ENCODE measurements at regions not wholly inside any gene's neighbourhood (a gene's known extent, or its start where the extent isn't known, plus 50 kb on each side); places are given as distances from the start of the nearest gene placed in this dataset.

- TF ChIP-seq, protein P1, sequence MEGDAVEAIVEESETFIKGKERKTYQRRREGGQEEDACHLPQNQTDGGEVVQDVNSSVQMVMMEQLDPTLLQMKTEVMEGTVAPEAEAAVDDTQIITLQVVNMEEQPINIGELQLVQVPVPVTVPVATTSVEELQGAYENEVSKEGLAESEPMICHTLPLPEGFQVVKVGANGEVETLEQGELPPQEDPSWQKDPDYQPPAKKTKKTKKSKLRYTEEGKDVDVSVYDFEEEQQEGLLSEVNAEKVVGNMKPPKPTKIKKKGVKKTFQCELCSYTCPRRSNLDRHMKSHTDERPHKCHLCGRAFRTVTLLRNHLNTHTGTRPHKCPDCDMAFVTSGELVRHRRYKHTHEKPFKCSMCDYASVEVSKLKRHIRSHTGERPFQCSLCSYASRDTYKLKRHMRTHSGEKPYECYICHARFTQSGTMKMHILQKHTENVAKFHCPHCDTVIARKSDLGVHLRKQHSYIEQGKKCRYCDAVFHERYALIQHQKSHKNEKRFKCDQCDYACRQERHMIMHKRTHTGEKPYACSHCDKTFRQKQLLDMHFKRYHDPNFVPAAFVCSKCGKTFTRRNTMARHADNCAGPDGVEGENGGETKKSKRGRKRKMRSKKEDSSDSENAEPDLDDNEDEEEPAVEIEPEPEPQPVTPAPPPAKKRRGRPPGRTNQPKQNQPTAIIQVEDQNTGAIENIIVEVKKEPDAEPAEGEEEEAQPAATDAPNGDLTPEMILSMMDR (IDR thresholded peaks at IDR 0.05) = no peak
- TF ChIP-seq ZFX (IDR thresholded peaks at IDR 0.05; ENCODE audit: borderline replicate concordance) = no peak
Measured at GRCh38 chr9:16258191-16258590, 612.3 kb downstream of the BNC2 start.

All from 22Rv1 (cell line).